ENCODE measurements at regions not wholly inside any gene's neighbourhood (a gene's known extent, or its start where the extent isn't known, plus 50 kb on each side); places are given as distances from the start of the nearest gene placed in this dataset.

- peaks cover 25% of the 10 kb centered on the region for H3K27me3 Mint-ChIP-seq (ENCODE audit: low read depth)
- no peaks in the 10 kb centered on the region for H3K36me3 Mint-ChIP-seq (ENCODE audit: low read depth)
- no peak overlapping the region for H3K4me3 Mint-ChIP-seq
- peaks cover 2% of the 10 kb centered on the region for H3K4me1 Mint-ChIP-seq (ENCODE audit: low read depth)
- H3K27ac Mint-ChIP-seq, result no peak overlapping the region
- no peak for DNase-seq (ENCODE audit: low spot score)
- H3K9me3 Mint-ChIP-seq, result no peaks in the 10 kb centered on the region
Observed at GRCh38 chr10:3354174-3354900, 181.8 kb upstream of the PITRM1 start.

DNA sequence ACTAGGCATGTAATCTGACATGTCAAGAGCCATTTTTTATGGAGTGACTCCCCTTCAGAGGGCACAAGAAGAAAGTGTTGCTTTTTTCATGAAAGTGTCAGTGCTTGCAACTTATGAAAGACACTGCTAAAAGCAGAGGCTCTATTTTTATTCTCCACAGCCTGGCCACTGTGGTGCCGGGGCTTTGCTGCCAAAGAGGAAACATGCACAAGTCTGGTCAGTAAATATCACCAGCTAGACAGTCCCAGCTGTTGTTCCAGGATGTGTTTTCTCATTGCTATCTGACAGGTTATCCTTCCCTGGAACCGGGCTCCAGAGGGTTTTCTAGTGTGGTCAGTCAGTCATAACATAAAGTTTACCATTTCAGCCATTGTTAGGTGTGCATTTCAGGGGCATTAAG is 180.7 kb upstream of the PITRM1 start:
- DNase-seq (ENCODE audit: low spot score), result no peak
- Mint-ChIP-seq H3K9me3 (no peaks in the 10 kb centered on the region), H3K4me1 (ENCODE audit: low read depth) (peaks cover 2% of the 10 kb centered on the region), H3K27me3 (ENCODE audit: low read depth) (peaks cover 29% of the 10 kb centered on the region), H3K4me3 (no peak overlapping the region), H3K27ac (no peak overlapping the region), H3K36me3 (ENCODE audit: low read depth) (no peaks in the 10 kb centered on the region)

DNA sequence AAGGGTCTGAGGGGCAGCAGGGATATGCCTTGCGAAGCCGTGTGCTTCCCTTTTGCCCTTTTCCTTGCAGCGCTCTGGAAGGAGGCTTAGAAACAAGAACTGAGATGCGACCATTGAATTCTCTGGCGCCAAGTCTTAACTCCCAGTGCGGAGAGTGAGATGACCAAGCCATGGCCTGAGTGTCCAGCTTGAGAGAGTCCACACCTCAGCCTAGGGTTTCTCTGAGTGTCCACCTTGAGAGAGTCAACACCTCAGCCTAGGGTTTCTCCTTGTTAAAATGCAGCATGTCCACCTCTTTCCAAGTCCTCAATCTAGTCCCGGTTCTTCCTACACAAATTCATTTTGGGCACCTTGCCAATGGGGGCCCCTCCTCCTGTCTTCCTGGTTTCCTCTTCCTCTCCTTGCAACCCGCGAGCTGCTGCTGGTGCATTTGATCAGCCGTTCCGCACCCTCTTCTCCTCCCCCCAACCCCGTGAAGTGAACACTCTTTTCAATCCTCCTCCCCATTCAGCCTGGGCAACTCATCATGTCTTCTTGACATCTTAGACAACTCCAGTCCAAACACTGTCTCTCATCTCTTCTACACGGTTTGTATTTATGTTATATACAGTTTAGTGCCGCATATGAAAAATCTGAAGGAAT is 178.2 kb upstream of the PITRM1 start:
- peaks cover 2% of the 10 kb centered on the region for H3K4me1 Mint-ChIP-seq (ENCODE audit: low read depth)
- H3K36me3 Mint-ChIP-seq (ENCODE audit: low read depth), result no peaks in the 10 kb centered on the region
- H3K9me3 Mint-ChIP-seq, result no peaks in the 10 kb centered on the region
- H3K27me3 Mint-ChIP-seq (ENCODE audit: low read depth), result peaks cover 32% of the 10 kb centered on the region
- DNase-seq (ENCODE audit: low spot score), result no peak
- H3K4me3 Mint-ChIP-seq, result no peak overlapping the region
- H3K27ac Mint-ChIP-seq, result no peak overlapping the region

- H3K27ac Mint-ChIP-seq, result no peak overlapping the region
- H3K4me1 Mint-ChIP-seq (ENCODE audit: low read depth), result peaks cover 2% of the 10 kb centered on the region
- no peak for DNase-seq (ENCODE audit: low spot score)
- no peak overlapping the region for H3K4me3 Mint-ChIP-seq
- H3K27me3 Mint-ChIP-seq (ENCODE audit: low read depth), result peaks cover 34% of the 10 kb centered on the region
- no peaks in the 10 kb centered on the region for H3K36me3 Mint-ChIP-seq (ENCODE audit: low read depth)
- H3K9me3 Mint-ChIP-seq, result no peaks in the 10 kb centered on the region
Observed at GRCh38 chr10:3350205-3350604, 177.6 kb upstream of the PITRM1 start.

DNA sequence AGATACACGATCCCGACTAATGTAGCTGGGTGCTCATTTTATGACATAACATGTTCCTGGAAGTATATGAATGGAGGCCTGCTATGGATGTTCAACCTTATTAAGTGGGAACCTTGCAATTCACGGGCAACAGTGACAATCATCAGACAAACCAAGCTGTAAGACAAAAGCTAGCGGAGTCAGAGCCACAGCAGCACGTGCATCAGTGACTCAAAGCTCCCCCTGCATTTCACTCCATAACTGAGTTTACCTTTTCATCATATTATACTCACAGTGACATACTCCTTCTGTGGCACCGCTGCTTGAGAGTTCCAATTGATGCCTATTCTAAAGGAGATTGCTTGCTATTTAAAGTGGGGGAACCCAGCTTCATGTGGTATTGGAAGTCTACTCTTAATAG is 176.0 kb upstream of the PITRM1 start:
- H3K4me3 Mint-ChIP-seq, result no peak overlapping the region
- peaks cover 2% of the 10 kb centered on the region for H3K4me1 Mint-ChIP-seq (ENCODE audit: low read depth)
- no peak for DNase-seq (ENCODE audit: low spot score)
- H3K27ac Mint-ChIP-seq, result no peak overlapping the region
- H3K9me3 Mint-ChIP-seq, result no peaks in the 10 kb centered on the region
- no peaks in the 10 kb centered on the region for H3K36me3 Mint-ChIP-seq (ENCODE audit: low read depth)
- peaks cover 35% of the 10 kb centered on the region for H3K27me3 Mint-ChIP-seq (ENCODE audit: low read depth)

- no peaks in the 10 kb centered on the region for H3K36me3 Mint-ChIP-seq (ENCODE audit: low read depth)
- H3K4me1 Mint-ChIP-seq (ENCODE audit: low read depth), result peaks cover 2% of the 10 kb centered on the region
- no peak overlapping the region for H3K4me3 Mint-ChIP-seq
- no peak for DNase-seq (ENCODE audit: low spot score)
- H3K27ac Mint-ChIP-seq, result no peak overlapping the region
- no peaks in the 10 kb centered on the region for H3K9me3 Mint-ChIP-seq
- H3K27me3 Mint-ChIP-seq (ENCODE audit: low read depth), result peaks cover 32% of the 10 kb centered on the region
Observed at GRCh38 chr10:3347413-3348182, 175.0 kb upstream of the PITRM1 start.

DNA sequence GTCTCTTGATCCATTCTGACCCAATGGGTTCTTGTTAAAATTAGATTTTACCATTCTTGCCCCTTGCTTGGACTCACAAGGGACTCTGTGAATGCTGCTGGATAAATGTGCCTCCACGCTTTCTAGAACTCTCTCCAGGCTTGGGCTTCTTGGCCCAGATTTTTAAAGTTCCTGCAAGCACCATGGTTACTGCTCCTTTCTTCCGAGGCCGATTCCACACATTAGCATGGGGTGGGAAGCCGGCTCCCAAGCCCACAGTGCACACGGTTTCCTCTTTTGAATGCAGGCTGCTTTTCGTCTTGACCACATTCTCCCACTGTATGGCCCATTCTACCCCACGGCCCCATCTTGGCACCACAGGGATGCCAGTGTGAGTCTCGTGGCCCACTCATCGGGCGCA is 174.3 kb upstream of the PITRM1 start:
- no peak for DNase-seq (ENCODE audit: low spot score)
- no peak overlapping the region for H3K4me3 Mint-ChIP-seq
- peaks cover 31% of the 10 kb centered on the region for H3K27me3 Mint-ChIP-seq (ENCODE audit: low read depth)
- no peaks in the 10 kb centered on the region for H3K9me3 Mint-ChIP-seq
- no peak overlapping the region for H3K27ac Mint-ChIP-seq
- H3K36me3 Mint-ChIP-seq (ENCODE audit: low read depth), result no peaks in the 10 kb centered on the region
- H3K4me1 Mint-ChIP-seq (ENCODE audit: low read depth), result peaks cover 2% of the 10 kb centered on the region

GRCh38 chr10:3342771-3343170 is 170.2 kb upstream of the PITRM1 start:
- no peak overlapping the region for H3K4me3 Mint-ChIP-seq
- no peak overlapping the region for H3K27ac Mint-ChIP-seq
- no peaks in the 10 kb centered on the region for H3K9me3 Mint-ChIP-seq
- H3K4me1 Mint-ChIP-seq (ENCODE audit: low read depth), result no peaks in the 10 kb centered on the region
- no peak for DNase-seq (ENCODE audit: low spot score)
- peaks cover 14% of the 10 kb centered on the region for H3K27me3 Mint-ChIP-seq (ENCODE audit: low read depth)
- H3K36me3 Mint-ChIP-seq (ENCODE audit: low read depth), result no peaks in the 10 kb centered on the region

GRCh38 chr10:3340127-3340730 is 167.6 kb upstream of the PITRM1 start:
- H3K4me3 Mint-ChIP-seq, result no peak overlapping the region
- no peaks in the 10 kb centered on the region for H3K9me3 Mint-ChIP-seq
- H3K27ac Mint-ChIP-seq, result no peak overlapping the region
- no peak for DNase-seq (ENCODE audit: low spot score)
- H3K36me3 Mint-ChIP-seq (ENCODE audit: low read depth), result no peaks in the 10 kb centered on the region
- no peaks in the 10 kb centered on the region for H3K4me1 Mint-ChIP-seq (ENCODE audit: low read depth)
- H3K27me3 Mint-ChIP-seq (ENCODE audit: low read depth), result peaks cover 7% of the 10 kb centered on the region

DNA sequence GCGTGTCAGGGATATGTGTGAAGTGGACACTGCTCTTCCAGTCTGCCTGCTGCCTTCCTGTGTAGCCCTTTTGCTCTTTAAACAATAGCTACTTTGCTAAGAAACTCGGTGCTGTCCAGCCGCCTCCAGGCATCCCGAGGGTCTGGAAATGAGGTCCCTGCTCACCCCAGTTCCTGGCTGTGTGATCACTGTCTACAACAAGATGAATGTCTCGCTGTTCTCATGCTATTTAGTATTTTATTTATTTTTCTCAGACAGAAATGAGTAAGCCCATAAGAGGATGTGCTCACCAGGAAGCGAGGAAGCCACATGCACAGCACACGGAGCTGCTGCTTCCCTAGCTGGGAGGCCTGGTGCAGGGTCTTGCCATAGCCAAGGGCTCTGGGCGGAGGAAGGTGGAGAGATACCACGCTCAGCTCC is 167.0 kb upstream of the PITRM1 start:
- DNase-seq (ENCODE audit: low spot score), result no peak
- H3K4me3 Mint-ChIP-seq, result no peak overlapping the region
- H3K27me3 Mint-ChIP-seq (ENCODE audit: low read depth), result peaks cover 3% of the 10 kb centered on the region
- no peak overlapping the region for H3K27ac Mint-ChIP-seq
- H3K36me3 Mint-ChIP-seq (ENCODE audit: low read depth), result no peaks in the 10 kb centered on the region
- no peaks in the 10 kb centered on the region for H3K4me1 Mint-ChIP-seq (ENCODE audit: low read depth)
- no peaks in the 10 kb centered on the region for H3K9me3 Mint-ChIP-seq

- H3K4me1 Mint-ChIP-seq (ENCODE audit: low read depth), result no peaks in the 10 kb centered on the region
- H3K9me3 Mint-ChIP-seq, result no peaks in the 10 kb centered on the region
- no peak for DNase-seq (ENCODE audit: low spot score)
- no peak overlapping the region for H3K27ac Mint-ChIP-seq
- H3K36me3 Mint-ChIP-seq (ENCODE audit: low read depth), result no peaks in the 10 kb centered on the region
- H3K27me3 Mint-ChIP-seq (ENCODE audit: low read depth), result peaks cover 3% of the 10 kb centered on the region
- no peak overlapping the region for H3K4me3 Mint-ChIP-seq
Observed at GRCh38 chr10:3339121-3339520, 166.5 kb upstream of the PITRM1 start.

GRCh38 chr10:3337741-3338140 is 165.2 kb upstream of the PITRM1 start:
- Mint-ChIP-seq H3K9me3 (no peaks in the 10 kb centered on the region), H3K27ac (no peak overlapping the region), H3K27me3 (ENCODE audit: low read depth) (peaks cover 3% of the 10 kb centered on the region), H3K4me1 (ENCODE audit: low read depth) (no peaks in the 10 kb centered on the region), H3K36me3 (ENCODE audit: low read depth) (no peaks in the 10 kb centered on the region), H3K4me3 (no peak overlapping the region)
- DNase-seq (ENCODE audit: low spot score), result no peak

GRCh38 chr10:3336673-3337293 is 164.2 kb upstream of the PITRM1 start:
- Mint-ChIP-seq H3K4me1 (ENCODE audit: low read depth) (no peaks in the 10 kb centered on the region), H3K4me3 (no peak overlapping the region), H3K27ac (no peak overlapping the region), H3K9me3 (no peaks in the 10 kb centered on the region), H3K36me3 (ENCODE audit: low read depth) (no peaks in the 10 kb centered on the region), H3K27me3 (ENCODE audit: low read depth) (peaks cover 3% of the 10 kb centered on the region)
- DNase-seq (ENCODE audit: low spot score), result no peak

GRCh38 chr10:3333426-3333825 is 160.8 kb upstream of the PITRM1 start:
- H3K27ac Mint-ChIP-seq, result no peak overlapping the region
- H3K36me3 Mint-ChIP-seq (ENCODE audit: low read depth), result no peaks in the 10 kb centered on the region
- H3K4me1 Mint-ChIP-seq (ENCODE audit: low read depth), result no peaks in the 10 kb centered on the region
- H3K4me3 Mint-ChIP-seq, result no peak overlapping the region
- DNase-seq (ENCODE audit: low spot score), result no peak
- peaks cover 8% of the 10 kb centered on the region for H3K27me3 Mint-ChIP-seq (ENCODE audit: low read depth)
- H3K9me3 Mint-ChIP-seq, result no peaks in the 10 kb centered on the region
